ENCODE measurements at regions not wholly inside any gene's neighbourhood (a gene's known extent, or its start where the extent isn't known, plus 50 kb on each side); places are given as distances from the start of the nearest gene placed in this dataset.
"Not testable (repeated sequence)": the region's sequence is repeated elsewhere in the genome, so short reads cannot be mapped to it uniquely, and the experiment has no call there.

GRCh38 chr9:115456515-115456914 is 338.6 kb upstream of the TNC start:
- no peaks in the 10 kb centered on the region for H3K4me1 ChIP-seq
- no peaks in the 10 kb centered on the region for H3K27me3 ChIP-seq
- ATAC-seq (no peak), DNase-seq (no peak)
- no peak overlapping the region for H3K4me3 ChIP-seq
- H3K36me3 ChIP-seq: no peaks in the 10 kb centered on the region
- H3K9me3 ChIP-seq: no peaks in the 10 kb centered on the region
- intact Hi-C loops (cut with DNase I): no loop called here
- H3K27ac ChIP-seq: no peak overlapping the region
- TF ChIP-seq CTCF (IDR thresholded peaks at IDR 0.05): no peak

GRCh38 chr9:115461280-115461679 is 343.3 kb upstream of the TNC start:
- Histone ChIP-seq H3K36me3 (no peaks in the 10 kb centered on the region), H3K27ac (no peak overlapping the region), H3K4me1 (no peaks in the 10 kb centered on the region), H3K27me3 (no peaks in the 10 kb centered on the region), H3K4me3 (no peak overlapping the region), H3K9me3 (no peaks in the 10 kb centered on the region)
- intact Hi-C loops (cut with DNase I): no loop called here
- DNase-seq (no peak), ATAC-seq (no peak)
- no peak for TF ChIP-seq CTCF (IDR thresholded peaks at IDR 0.05)

- Histone ChIP-seq H3K9me3 (no peaks in the 10 kb centered on the region), H3K4me3 (no peak overlapping the region), H3K36me3 (no peaks in the 10 kb centered on the region), H3K4me1 (no peaks in the 10 kb centered on the region), H3K27me3 (no peaks in the 10 kb centered on the region), H3K27ac (no peak overlapping the region)
- intact Hi-C loops (cut with DNase I): no loop called here
- ATAC-seq (no peak), DNase-seq (no peak)
- no peak for TF ChIP-seq CTCF (IDR thresholded peaks at IDR 0.05)
These were observed 344.7 kb upstream of the TNC start for GRCh38 chr9:115462623-115463022.

GRCh38 chr9:115466756-115467155 is 348.8 kb upstream of the TNC start:
- no peaks in the 10 kb centered on the region for H3K4me1 ChIP-seq
- H3K27me3 ChIP-seq: no peaks in the 10 kb centered on the region
- peak; percentile 24 for ATAC-seq
- H3K4me3 ChIP-seq: no peak overlapping the region
- no peak for DNase-seq
- H3K9me3 ChIP-seq: no peaks in the 10 kb centered on the region
- no peaks in the 10 kb centered on the region for H3K36me3 ChIP-seq
- intact Hi-C loops (cut with DNase I): no loop called here
- TF ChIP-seq CTCF (IDR thresholded peaks at IDR 0.05): no peak
- H3K27ac ChIP-seq: no peak overlapping the region

- no peaks in the 10 kb centered on the region for H3K27me3 ChIP-seq
- no peak overlapping the region for H3K27ac ChIP-seq
- TF ChIP-seq CTCF (IDR thresholded peaks at IDR 0.05): no peak
- ATAC-seq (no peak), DNase-seq (no peak)
- H3K4me1 ChIP-seq: no peaks in the 10 kb centered on the region
- no peaks in the 10 kb centered on the region for H3K9me3 ChIP-seq
- H3K4me3 ChIP-seq: no peak overlapping the region
- intact Hi-C loops (cut with DNase I): no loop called here
- H3K36me3 ChIP-seq: no peaks in the 10 kb centered on the region
These were observed 351.9 kb upstream of the TNC start for GRCh38 chr9:115469841-115470240.

- H3K36me3 ChIP-seq; DNase-seq; H3K27ac ChIP-seq; H3K4me1 ChIP-seq; H3K4me3 ChIP-seq; H3K9me3 ChIP-seq; H3K27me3 ChIP-seq; ATAC-seq; intact Hi-C loops (cut with DNase I): not testable (repeated sequence)
These were observed 355.1 kb upstream of the TNC start for GRCh38 chr9:115473032-115473431.

Data from upper lobe of right lung (tissue), 1 donor.